Stimulated activated naive CD8-positive, alpha-beta T cell treated with anti-CD3 and anti-CD28 coated beads, Interleukin-15, Interleukin-2, amounts not matched to agents 100 ng/mL and 50 ng/mL, for 24 hours (primary cell): ENCODE measurements at regions not wholly inside any gene's neighbourhood (a gene's known extent, or its start where the extent isn't known, plus 50 kb on each side); places are given as distances from the start of the nearest gene placed in this dataset.

Experiments used
- H3K27ac Mint-ChIP-seq: one replicate; pipeline ENCODE4 v1.8.0; 2021; ENCODE audit warnings: mild to moderate bottlenecking, mixed read lengths
- H3K27me3 Mint-ChIP-seq: one replicate; pipeline ENCODE4 v1.8.0; 2021; ENCODE audit warnings: mixed read lengths
- H3K36me3 Mint-ChIP-seq: one replicate; pipeline ENCODE4 v1.8.0; 2021; ENCODE audit warnings: low read depth, mixed read lengths
- H3K4me1 Mint-ChIP-seq: one replicate; pipeline ENCODE4 v1.8.0; 2021; ENCODE audit warnings: low read depth, mixed read lengths
- H3K4me3 Mint-ChIP-seq: one replicate; pipeline ENCODE4 v1.8.0; 2021; ENCODE audit warnings: mild to moderate bottlenecking, mixed read lengths
- H3K9me3 Mint-ChIP-seq: one replicate; pipeline ENCODE4 v1.8.0; 2021; ENCODE audit warnings: mixed read lengths

GRCh38 chr13:65093357-65093756 is 2136.8 kb downstream of the PCDH9 start:
- Mint-ChIP-seq H3K27me3 (no peaks in the 10 kb centered on the region), H3K27ac (no peak overlapping the region)

GRCh38 chr13:65091031-65091430 is 2139.1 kb downstream of the PCDH9 start:
- Mint-ChIP-seq H3K27me3 (no peaks in the 10 kb centered on the region), H3K27ac (no peak overlapping the region), H3K4me3 (no peak overlapping the region)

More at GRCh38 chr13:65093357-65093756, 2136.8 kb downstream of the PCDH9 start:
- peaks cover 12% of the 10 kb centered on the region for H3K9me3 Mint-ChIP-seq
- H3K36me3 Mint-ChIP-seq, result no peaks in the 10 kb centered on the region
- H3K4me3 Mint-ChIP-seq, result no peak overlapping the region
- no peaks in the 10 kb centered on the region for H3K4me1 Mint-ChIP-seq

DNA sequence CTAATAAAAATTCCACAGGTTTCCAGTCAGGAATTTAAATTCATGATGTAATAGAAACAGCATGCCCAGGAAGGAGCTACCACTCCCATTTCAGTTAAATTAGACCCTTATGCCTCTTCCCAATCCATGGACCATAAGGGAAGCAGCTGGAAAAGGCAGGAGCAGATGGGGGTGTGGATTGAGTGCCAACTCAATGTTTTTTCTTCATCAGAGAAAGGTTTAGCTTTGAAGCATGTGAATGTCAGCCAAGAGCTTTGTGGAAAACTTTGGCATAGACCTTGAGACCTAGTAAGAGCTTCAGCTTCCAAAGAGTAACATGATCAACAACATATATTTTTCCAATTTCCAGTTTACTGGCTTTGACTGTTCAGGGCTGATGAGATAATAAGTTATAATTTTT is 2139.9 kb downstream of the PCDH9 start:
- peaks cover 6% of the 10 kb centered on the region for H3K9me3 Mint-ChIP-seq
- H3K4me3 Mint-ChIP-seq, result no peak overlapping the region
- H3K36me3 Mint-ChIP-seq, result no peaks in the 10 kb centered on the region
- H3K4me1 Mint-ChIP-seq, result no peaks in the 10 kb centered on the region
- no peaks in the 10 kb centered on the region for H3K27me3 Mint-ChIP-seq
- H3K27ac Mint-ChIP-seq, result no peak overlapping the region

More at GRCh38 chr13:65091031-65091430, 2139.1 kb downstream of the PCDH9 start:
- H3K4me1 Mint-ChIP-seq, result no peaks in the 10 kb centered on the region
- H3K9me3 Mint-ChIP-seq, result peaks cover 6% of the 10 kb centered on the region
- no peaks in the 10 kb centered on the region for H3K36me3 Mint-ChIP-seq

DNA sequence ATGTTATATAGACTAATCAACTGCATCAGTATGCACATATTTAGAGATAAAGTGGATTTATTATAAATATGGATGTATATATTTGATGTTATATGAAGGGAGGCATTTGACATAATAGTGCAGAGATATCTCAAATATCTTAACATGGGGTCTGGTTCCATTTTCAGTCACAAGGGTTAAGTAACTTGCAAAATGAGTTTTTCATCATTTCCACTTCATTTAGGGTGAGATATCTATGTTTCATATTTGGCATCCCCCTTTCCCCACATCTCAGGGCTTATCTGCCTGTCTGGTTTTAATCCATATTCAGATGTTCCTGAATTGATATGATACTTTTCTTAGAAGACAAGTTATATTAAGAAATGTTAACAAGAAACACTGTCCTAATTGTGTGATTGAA is 2141.2 kb downstream of the PCDH9 start:
- Mint-ChIP-seq H3K27ac (no peak overlapping the region), H3K4me1 (no peaks in the 10 kb centered on the region), H3K27me3 (no peaks in the 10 kb centered on the region), H3K4me3 (no peak overlapping the region), H3K36me3 (no peaks in the 10 kb centered on the region), H3K9me3 (peaks cover 7% of the 10 kb centered on the region)

GRCh38 chr13:65085977-65086376 is 2144.2 kb downstream of the PCDH9 start:
- Mint-ChIP-seq H3K9me3 (peaks cover 12% of the 10 kb centered on the region), H3K4me1 (no peaks in the 10 kb centered on the region), H3K27me3 (no peaks in the 10 kb centered on the region), H3K4me3 (no peak overlapping the region), H3K27ac (no peak overlapping the region), H3K36me3 (no peaks in the 10 kb centered on the region)

- H3K27ac Mint-ChIP-seq, result no peak overlapping the region
- H3K4me1 Mint-ChIP-seq, result no peaks in the 10 kb centered on the region
- peaks cover 9% of the 10 kb centered on the region for H3K9me3 Mint-ChIP-seq
- no peaks in the 10 kb centered on the region for H3K36me3 Mint-ChIP-seq
- no peaks in the 10 kb centered on the region for H3K27me3 Mint-ChIP-seq
- H3K4me3 Mint-ChIP-seq, result no peak overlapping the region
Measured at GRCh38 chr13:65074248-65074647, 2155.9 kb downstream of the PCDH9 start.

DNA sequence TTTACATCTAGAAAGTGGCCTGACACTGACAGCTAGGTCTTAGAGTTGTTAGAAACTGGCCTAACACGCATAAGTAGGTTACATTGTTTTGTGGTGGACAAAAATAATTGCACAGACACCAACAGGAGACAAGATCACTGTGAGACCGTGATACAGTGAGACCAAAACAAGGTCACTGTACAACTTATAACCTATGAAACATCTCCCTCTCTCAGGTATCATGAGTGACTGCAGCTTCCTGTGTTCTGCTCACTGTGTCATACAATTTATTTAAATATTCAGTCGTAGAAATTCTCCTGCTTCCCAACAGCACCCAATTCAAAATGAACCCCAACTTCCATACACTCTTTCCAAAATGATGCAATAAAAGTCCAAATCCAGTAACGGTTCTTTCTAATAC is 2165.2 kb downstream of the PCDH9 start:
- H3K27me3 Mint-ChIP-seq, result no peaks in the 10 kb centered on the region
- peaks cover 26% of the 10 kb centered on the region for H3K9me3 Mint-ChIP-seq
- no peaks in the 10 kb centered on the region for H3K36me3 Mint-ChIP-seq
- no peak overlapping the region for H3K27ac Mint-ChIP-seq
- H3K4me1 Mint-ChIP-seq, result no peaks in the 10 kb centered on the region
- H3K4me3 Mint-ChIP-seq, result no peak overlapping the region

- H3K4me1 Mint-ChIP-seq, result no peaks in the 10 kb centered on the region
- no peaks in the 10 kb centered on the region for H3K36me3 Mint-ChIP-seq
- H3K27ac Mint-ChIP-seq, result no peak overlapping the region
- no peak overlapping the region for H3K4me3 Mint-ChIP-seq
- no peaks in the 10 kb centered on the region for H3K27me3 Mint-ChIP-seq
- H3K9me3 Mint-ChIP-seq, result peaks cover 26% of the 10 kb centered on the region
Measured at GRCh38 chr13:65063753-65064152, 2166.4 kb downstream of the PCDH9 start.

DNA sequence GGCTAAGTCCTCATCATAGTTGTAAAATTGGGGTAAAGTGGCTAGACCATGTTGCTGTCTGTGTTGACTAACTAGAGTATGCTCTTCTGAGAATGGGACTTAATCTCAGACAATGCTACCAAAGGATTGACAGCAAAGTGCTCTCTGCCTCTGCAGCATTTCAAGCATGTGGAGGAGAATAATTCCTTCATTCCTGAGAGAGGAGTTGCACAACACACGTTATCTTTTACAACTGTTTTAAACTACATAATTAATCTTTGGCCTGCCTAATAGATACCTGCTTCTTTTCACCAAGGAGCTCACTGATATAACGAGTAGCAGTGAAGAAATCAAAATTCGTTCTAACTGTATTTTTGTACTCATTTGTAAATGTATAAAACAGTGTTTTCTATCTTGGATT is 2172.2 kb downstream of the PCDH9 start:
- no peaks in the 10 kb centered on the region for H3K36me3 Mint-ChIP-seq
- no peak overlapping the region for H3K4me3 Mint-ChIP-seq
- H3K27ac Mint-ChIP-seq, result no peak overlapping the region
- no peaks in the 10 kb centered on the region for H3K27me3 Mint-ChIP-seq
- no peaks in the 10 kb centered on the region for H3K4me1 Mint-ChIP-seq
- peaks cover 16% of the 10 kb centered on the region for H3K9me3 Mint-ChIP-seq

DNA sequence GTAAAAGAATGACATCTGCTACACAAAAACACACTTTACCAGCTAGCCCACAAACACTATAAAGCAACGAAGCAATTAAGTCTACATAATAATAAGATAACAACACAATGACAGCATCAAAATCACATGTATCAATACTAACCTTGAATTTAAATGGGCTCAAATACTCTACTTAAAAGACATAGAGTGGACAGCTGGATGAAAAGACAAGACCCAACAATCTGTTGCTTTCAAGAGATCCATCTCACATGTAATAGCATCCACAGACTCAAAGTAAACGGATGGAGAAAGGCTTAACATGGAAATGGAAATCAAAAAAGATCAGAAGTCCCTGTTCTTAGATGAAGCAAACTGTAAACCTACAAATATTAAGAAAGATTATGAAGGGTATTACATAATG is 2175.9 kb downstream of the PCDH9 start:
- H3K9me3 Mint-ChIP-seq, result peaks cover 6% of the 10 kb centered on the region
- H3K4me3 Mint-ChIP-seq, result no peak overlapping the region
- no peak overlapping the region for H3K27ac Mint-ChIP-seq
- H3K4me1 Mint-ChIP-seq, result no peaks in the 10 kb centered on the region
- no peaks in the 10 kb centered on the region for H3K27me3 Mint-ChIP-seq
- H3K36me3 Mint-ChIP-seq, result no peaks in the 10 kb centered on the region

DNA sequence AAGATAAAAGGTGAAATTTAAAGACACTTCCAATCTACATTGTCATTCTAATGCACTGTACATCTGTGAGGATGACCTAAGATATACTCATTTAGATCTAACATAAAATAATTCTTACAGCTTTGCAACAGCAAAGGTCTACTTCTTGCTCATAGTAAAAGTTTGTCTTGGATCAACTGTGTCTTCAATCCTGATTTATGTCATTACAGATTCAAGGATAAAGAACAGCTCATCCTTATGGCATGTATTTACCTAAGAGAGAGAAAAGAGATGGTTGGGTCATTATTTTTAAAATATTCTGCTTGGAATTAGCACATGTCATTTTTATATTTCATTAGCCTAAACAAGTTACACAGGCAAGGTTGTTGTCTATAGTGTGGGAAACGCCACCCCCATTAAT is 2193.1 kb downstream of the PCDH9 start:
- Mint-ChIP-seq H3K4me1 (no peaks in the 10 kb centered on the region), H3K9me3 (peaks cover 10% of the 10 kb centered on the region), H3K27me3 (no peaks in the 10 kb centered on the region), H3K27ac (no peak overlapping the region), H3K36me3 (no peaks in the 10 kb centered on the region), H3K4me3 (no peak overlapping the region)

DNA sequence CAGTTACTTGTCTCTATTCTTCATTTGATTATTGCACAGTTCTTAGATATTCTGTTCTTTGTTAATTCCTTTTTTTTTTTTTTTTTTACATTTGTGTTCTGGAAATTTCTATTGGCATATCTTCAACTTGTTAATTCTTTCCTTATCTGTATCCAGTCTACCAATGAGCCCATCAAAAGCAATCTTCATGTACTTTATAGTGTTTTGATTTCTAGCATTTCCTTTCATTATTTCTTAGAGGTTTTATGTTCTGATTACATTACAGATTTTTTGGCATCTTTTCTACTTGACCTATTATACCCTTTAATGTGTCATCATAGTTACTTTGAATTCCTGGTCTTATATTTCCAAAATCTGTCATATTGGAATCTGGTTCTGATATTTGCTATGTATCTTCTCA is 2194.8 kb downstream of the PCDH9 start:
- H3K4me3 Mint-ChIP-seq, result no peak overlapping the region
- peaks cover 12% of the 10 kb centered on the region for H3K9me3 Mint-ChIP-seq
- H3K27me3 Mint-ChIP-seq, result no peaks in the 10 kb centered on the region
- H3K36me3 Mint-ChIP-seq, result no peaks in the 10 kb centered on the region
- no peak overlapping the region for H3K27ac Mint-ChIP-seq
- no peaks in the 10 kb centered on the region for H3K4me1 Mint-ChIP-seq

DNA sequence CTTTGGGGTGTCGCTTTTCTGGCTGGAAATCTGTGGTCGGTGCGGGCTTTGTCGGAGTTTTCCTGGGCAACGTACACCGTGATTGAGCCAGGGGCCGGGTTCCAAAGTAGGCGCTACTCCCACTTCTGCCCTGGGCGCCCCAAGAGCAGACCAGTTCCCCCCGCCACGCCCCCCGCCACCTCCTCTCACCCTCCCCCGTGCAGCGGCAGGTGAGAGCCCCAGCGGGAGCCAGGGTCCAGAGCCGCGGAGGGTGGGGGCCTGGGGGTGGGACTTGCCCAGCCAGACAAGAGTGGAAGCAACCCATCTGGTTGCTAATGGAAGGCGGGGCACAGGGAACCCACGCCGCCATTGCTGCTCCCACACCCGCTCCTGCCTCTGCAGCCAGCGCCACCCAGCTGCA is 2195.9 kb downstream of the PCDH9 start:
- Mint-ChIP-seq H3K9me3 (peaks cover 12% of the 10 kb centered on the region), H3K27me3 (no peaks in the 10 kb centered on the region), H3K4me3 (no peak overlapping the region), H3K36me3 (no peaks in the 10 kb centered on the region), H3K27ac (no peak overlapping the region), H3K4me1 (no peaks in the 10 kb centered on the region)

GRCh38 chr13:65032825-65033224 is 2197.3 kb downstream of the PCDH9 start:
- H3K4me3 Mint-ChIP-seq, result no peak overlapping the region
- no peak overlapping the region for H3K27ac Mint-ChIP-seq
- no peaks in the 10 kb centered on the region for H3K36me3 Mint-ChIP-seq
- H3K4me1 Mint-ChIP-seq, result no peaks in the 10 kb centered on the region
- H3K27me3 Mint-ChIP-seq, result no peaks in the 10 kb centered on the region
- H3K9me3 Mint-ChIP-seq, result peaks cover 12% of the 10 kb centered on the region

- Mint-ChIP-seq H3K4me1 (no peaks in the 10 kb centered on the region), H3K36me3 (no peaks in the 10 kb centered on the region), H3K27ac (no peak overlapping the region), H3K27me3 (no peaks in the 10 kb centered on the region), H3K9me3 (peaks cover 6% of the 10 kb centered on the region), H3K4me3 (no peak overlapping the region)
Measured at GRCh38 chr13:65028101-65028500, 2202.0 kb downstream of the PCDH9 start.

- H3K36me3 Mint-ChIP-seq, result no peaks in the 10 kb centered on the region
- H3K4me1 Mint-ChIP-seq, result no peaks in the 10 kb centered on the region
- peaks cover 4% of the 10 kb centered on the region for H3K9me3 Mint-ChIP-seq
- H3K27ac Mint-ChIP-seq, result no peak overlapping the region
- H3K4me3 Mint-ChIP-seq, result no peak overlapping the region
- H3K27me3 Mint-ChIP-seq, result no peaks in the 10 kb centered on the region
Measured at GRCh38 chr13:65026505-65026904, 2203.6 kb downstream of the PCDH9 start.
